ENCODE measurements at regions not wholly inside any gene's neighbourhood (a gene's known extent, or its start where the extent isn't known, plus 50 kb on each side); places are given as distances from the start of the nearest gene placed in this dataset.

DNA sequence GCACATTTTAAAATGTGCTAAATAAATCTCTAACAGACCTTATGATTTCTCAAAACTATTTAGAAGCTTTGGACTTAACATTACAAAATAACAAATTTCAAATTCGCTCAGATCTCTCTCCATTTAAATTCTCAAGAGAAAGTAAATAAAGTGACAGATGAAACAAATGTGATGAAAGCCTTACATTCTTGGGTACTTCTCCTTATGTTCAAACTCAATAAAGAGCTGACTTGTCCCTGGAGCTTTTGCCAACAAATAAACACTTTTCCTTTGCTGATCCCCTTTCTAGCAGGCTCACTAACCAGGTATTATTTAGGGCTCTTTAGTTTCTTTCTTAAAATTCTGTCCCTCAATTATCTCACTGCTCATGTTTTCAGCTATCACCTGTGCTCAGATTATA, 259.1 kb upstream of the ARPP21 start:
- TF ChIP-seq, protein P1, sequence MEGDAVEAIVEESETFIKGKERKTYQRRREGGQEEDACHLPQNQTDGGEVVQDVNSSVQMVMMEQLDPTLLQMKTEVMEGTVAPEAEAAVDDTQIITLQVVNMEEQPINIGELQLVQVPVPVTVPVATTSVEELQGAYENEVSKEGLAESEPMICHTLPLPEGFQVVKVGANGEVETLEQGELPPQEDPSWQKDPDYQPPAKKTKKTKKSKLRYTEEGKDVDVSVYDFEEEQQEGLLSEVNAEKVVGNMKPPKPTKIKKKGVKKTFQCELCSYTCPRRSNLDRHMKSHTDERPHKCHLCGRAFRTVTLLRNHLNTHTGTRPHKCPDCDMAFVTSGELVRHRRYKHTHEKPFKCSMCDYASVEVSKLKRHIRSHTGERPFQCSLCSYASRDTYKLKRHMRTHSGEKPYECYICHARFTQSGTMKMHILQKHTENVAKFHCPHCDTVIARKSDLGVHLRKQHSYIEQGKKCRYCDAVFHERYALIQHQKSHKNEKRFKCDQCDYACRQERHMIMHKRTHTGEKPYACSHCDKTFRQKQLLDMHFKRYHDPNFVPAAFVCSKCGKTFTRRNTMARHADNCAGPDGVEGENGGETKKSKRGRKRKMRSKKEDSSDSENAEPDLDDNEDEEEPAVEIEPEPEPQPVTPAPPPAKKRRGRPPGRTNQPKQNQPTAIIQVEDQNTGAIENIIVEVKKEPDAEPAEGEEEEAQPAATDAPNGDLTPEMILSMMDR (IDR thresholded peaks at IDR 0.05; ENCODE audit: insufficient read depth, low read length, poor library complexity, severe bottlenecking) = no peak
- no peak for TF ChIP-seq EZH2phosphoT487 (conservative IDR thresholded peaks at IDR 0.05; ENCODE audit: low read length)
